Gastroesophageal sphincter (tissue), 4 donors: ENCODE measurements at regions not wholly inside any gene's neighbourhood (a gene's known extent, or its start where the extent isn't known, plus 50 kb on each side); places are given as distances from the start of the nearest gene placed in this dataset.

Experiments used
- ATAC-seq: fragments of 150-250 bp; one replicate; pipeline ENCODE4 v1.9.1; 2016; ENCODE audit warnings: mild to moderate bottlenecking, moderate library complexity
- H3K27ac ChIP-seq, 4 donors: fragments of 200-600 bp; sonication (generic) in 3 of 4; 1 replicate in 3 of 4; 2 replicates in 1 of 4; pipeline ENCODE4 v1.5.1; 2016 to 2019
- H3K27me3 ChIP-seq: fragments of 200-600 bp; sonication (generic); one replicate; pipeline ENCODE4 v1.5.1; 2019
- H3K36me3 ChIP-seq, 2 donors: fragments of 200-600 bp; sonication (generic); one replicate each; pipeline ENCODE4 v1.5.1; 2019; ENCODE audit warnings: control low read depth in 1 of 2
- H3K4me1 ChIP-seq, 3 donors: fragments of 200-600 bp; sonication (generic); 1 replicate in 2 of 3; 2 replicates in 1 of 3; pipeline ENCODE4 v1.5.1; 2016 to 2019; ENCODE audit warnings: control low read depth in 2 of 3
- H3K4me3 ChIP-seq, 2 donors: fragments of 200-600 bp; sonication (generic); one replicate each; pipeline ENCODE4 v1.5.1; 2019; ENCODE audit warnings: mild to moderate bottlenecking in 1 of 2, moderate library complexity in 1 of 2
- H3K9me3 ChIP-seq, 3 donors: fragments of 200-600 bp; sonication (generic); one replicate each; pipeline ENCODE4 v1.5.1; 2017 to 2019; ENCODE audit warnings: control low read depth in 2 of 3
- CTCF ChIP-seq, 4 experiments: fragments of 200-600 bp in 2 of 4; fragments of 450-650 bp in 2 of 4; sonication (generic) in 1 of 4; IDR thresholded peaks; one replicate each; pipeline ENCODE4 v1.5.1; 2017 to 2019; ENCODE audit warnings: antibody characterized with exemption in 4 of 4, mild to moderate bottlenecking in 2 of 4, moderate library complexity in 2 of 4
- EP300 ChIP-seq: sonication (generic); formaldehyde crosslinking; IDR thresholded peaks from one replicate; pipeline ENCODE4 v1.6.1; 2017; ENCODE audit warnings: antibody characterized with exemption, mild to moderate bottlenecking
- POLR2A ChIP-seq, 2 donors: fragments of 450-650 bp; IDR thresholded peaks; one replicate each; pipeline ENCODE4 v1.6.1; 2017; ENCODE audit warnings: antibody characterized with exemption in 2 of 2, mild to moderate bottlenecking in 2 of 2, moderate library complexity in 1 of 2
- POLR2AphosphoS5 ChIP-seq: sonication (generic); formaldehyde crosslinking; IDR thresholded peaks from one replicate; pipeline ENCODE4 v1.6.1; 2017; ENCODE audit warnings: antibody characterized with exemption
- WGBS, 2 donors: methylation state at CpG; one replicate each; pipeline ENCODE4 v1.1.5; 2018; ENCODE audit warnings: low coverage in 1 of 2; 5-methylcytosine and 5-hydroxymethylcytosine counted together

- Histone ChIP-seq H3K27me3 (no peaks in the 10 kb centered on the region), H3K27ac (no peak overlapping the region), H3K4me1 (no peaks in the 10 kb centered on the region), H3K4me3 (no peak overlapping the region), H3K36me3 (no peaks in the 10 kb centered on the region), H3K9me3 (no peaks in the 10 kb centered on the region)
- ATAC-seq: no peak
- WGBS, 2 donors: 71 to 79% methylated on average over 5 of the region's 5 CpGs
- TF ChIP-seq EP300 (no peak), POLR2AphosphoS5 (no peak), POLR2A (IDR thresholded peaks at IDR 0.05) (no peak), CTCF (IDR thresholded peaks at IDR 0.05) (no peak)
Observed at GRCh38 chr12:92400006-92400405, 254.4 kb upstream of the BTG1 start.

GRCh38 chr12:92398565-92399309, 253.1 kb upstream of the BTG1 start:
- Histone ChIP-seq H3K9me3 (peaks cover 0 to 4% (median 0%) of the 10 kb centered on the region in 3 donors), H3K4me3 (no peak overlapping the region), H3K27me3 (no peaks in the 10 kb centered on the region), H3K36me3 (no peaks in the 10 kb centered on the region), H3K4me1 (no peaks in the 10 kb centered on the region), H3K27ac (no peak overlapping the region)
- TF ChIP-seq EP300 (no peak), POLR2A (IDR thresholded peaks at IDR 0.05) (no peak), POLR2AphosphoS5 (no peak), CTCF (IDR thresholded peaks at IDR 0.05) (no peak)
- 57 to 67% methylated on average over 6 to 7 of the region's 8 CpGs for whole genome bisulfite sequencing, 2 donors
- ATAC-seq: no peak

DNA sequence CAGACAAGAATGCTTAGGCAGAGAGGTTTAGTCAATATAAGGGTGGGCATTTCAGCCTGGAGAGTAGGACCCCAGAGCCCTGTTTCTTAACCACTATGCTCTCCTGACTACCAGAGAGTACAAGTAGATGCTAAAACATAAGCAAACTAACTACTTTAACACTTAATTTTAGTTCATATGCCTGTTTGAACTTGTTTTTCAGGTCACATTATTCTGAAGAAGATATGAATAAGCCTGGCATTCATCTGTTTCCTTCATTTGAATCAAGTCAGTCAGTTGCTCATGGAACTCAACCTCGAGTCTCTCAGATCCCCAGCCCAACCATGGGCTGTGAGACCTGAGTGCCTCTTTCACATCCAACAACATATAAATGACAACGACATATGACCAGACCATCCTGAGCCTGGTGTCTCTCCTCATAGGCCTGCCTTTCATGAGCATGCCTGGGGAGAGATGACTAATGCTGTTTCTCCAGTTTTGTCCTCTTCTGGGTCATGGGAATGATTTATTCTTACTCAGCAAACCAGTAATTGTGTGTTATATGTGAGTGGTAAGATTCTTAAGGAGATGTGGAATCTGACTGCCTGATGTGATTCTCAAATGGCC, 251.1 kb upstream of the BTG1 start:
- TF ChIP-seq POLR2AphosphoS5 (no peak), EP300 (no peak), CTCF (IDR thresholded peaks at IDR 0.05) (no peak), POLR2A (IDR thresholded peaks at IDR 0.05) (no peak)
- H3K27me3 ChIP-seq: no peaks in the 10 kb centered on the region
- no peak for ATAC-seq
- H3K4me3 ChIP-seq: no peak overlapping the region
- H3K9me3 ChIP-seq: peaks cover 0 to 17% (median 0%) of the 10 kb centered on the region in 3 donors
- no peaks in the 10 kb centered on the region for H3K4me1 ChIP-seq
- WGBS, 2 donors: 75 to 80% methylated on average over 2 of the region's 2 CpGs
- no peaks in the 10 kb centered on the region for H3K36me3 ChIP-seq
- no peak overlapping the region for H3K27ac ChIP-seq

GRCh38 chr12:92395322-92395721, 249.7 kb upstream of the BTG1 start:
- no peaks in the 10 kb centered on the region for H3K27me3 ChIP-seq
- no peak overlapping the region for H3K27ac ChIP-seq
- no peak overlapping the region for H3K4me3 ChIP-seq
- H3K4me1 ChIP-seq: no peaks in the 10 kb centered on the region
- H3K9me3 ChIP-seq: peaks cover 0 to 17% (median 0%) of the 10 kb centered on the region in 3 donors
- TF ChIP-seq CTCF (IDR thresholded peaks at IDR 0.05): no peak
- no peak for TF ChIP-seq POLR2A (IDR thresholded peaks at IDR 0.05)
- no peak for TF ChIP-seq EP300
- no peak for TF ChIP-seq POLR2AphosphoS5
- H3K36me3 ChIP-seq: no peaks in the 10 kb centered on the region
- ATAC-seq: no peak
- 79 to 100% methylated on average over 2 of the region's 2 CpGs for WGBS, 2 donors

DNA sequence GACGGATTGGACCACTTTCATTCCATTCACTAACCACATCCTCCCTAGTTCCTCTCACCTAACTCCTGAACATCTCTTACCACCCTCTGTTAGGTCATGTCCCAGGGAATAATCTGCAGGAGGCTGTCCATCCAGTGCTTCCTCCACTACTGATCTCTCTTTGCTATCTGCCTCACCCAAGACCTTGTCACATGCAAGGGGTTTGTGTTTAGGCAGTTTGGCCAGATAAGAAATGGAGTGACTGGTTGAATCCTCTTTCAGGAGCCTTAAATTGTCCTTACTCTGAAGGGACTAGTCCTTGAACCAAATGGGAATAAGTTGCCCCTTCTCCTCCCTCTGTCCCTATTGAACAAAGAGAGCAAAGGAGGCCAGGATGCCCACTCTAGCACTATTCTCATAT, 249.2 kb upstream of the BTG1 start:
- TF ChIP-seq POLR2AphosphoS5 (no peak), EP300 (no peak), POLR2A (IDR thresholded peaks at IDR 0.05) (no peak), CTCF (IDR thresholded peaks at IDR 0.05) (no peak)
- no peak overlapping the region for H3K27ac ChIP-seq
- peaks cover 0 to 17% (median 0%) of the 10 kb centered on the region in 3 donors for H3K9me3 ChIP-seq
- WGBS, 2 donors: 91 to 100% methylated on average over 1 of the region's 1 CpG
- H3K4me3 ChIP-seq: no peak overlapping the region
- ATAC-seq: no peak
- no peaks in the 10 kb centered on the region for H3K4me1 ChIP-seq
- no peaks in the 10 kb centered on the region for H3K27me3 ChIP-seq
- no peaks in the 10 kb centered on the region for H3K36me3 ChIP-seq
